Limb (tissue), 2 donors: ENCODE measurements at regions not wholly inside any gene's neighbourhood (a gene's known extent, or its start where the extent isn't known, plus 50 kb on each side); places are given as distances from the start of the nearest gene placed in this dataset.

ENCODE experiments used
- DNase-seq, 2 donors: peaks; one replicate each; pipeline ENCODE4 v3.0.0-alpha.2; 2016; ENCODE audit errors: extremely low spot score in 2 of 2

GRCh38 chr14:105842105-105842504, 315.7 kb downstream of the TMEM121 start:
- no peak for DNase-seq

- no peak for DNase-seq
Measured at GRCh38 chr14:105843444-105844046, 317.2 kb downstream of the TMEM121 start.

GRCh38 chr14:105844047-105844630, 317.8 kb downstream of the TMEM121 start:
- peak in 1 of 2 donors; percentile 13 for DNase-seq

- DNase-seq: peak in 1 of 2 donors; percentile 11
Measured at GRCh38 chr14:105844810-105845724, 318.7 kb downstream of the TMEM121 start.

GRCh38 chr14:105845725-105846309, 319.4 kb downstream of the TMEM121 start:
- DNase-seq: peak in 1 of 2 donors; percentile 14

GRCh38 chr14:105846312-105846711, 319.9 kb downstream of the TMEM121 start:
- DNase-seq: no peak

GRCh38 chr14:105847400-105847799, 321.0 kb downstream of the TMEM121 start:
- no peak for DNase-seq

GRCh38 chr14:105848570-105848969, 322.2 kb downstream of the TMEM121 start:
- DNase-seq: peak in 1 of 2 donors; percentile 11

- no peak for DNase-seq
Measured at GRCh38 chr14:105849933-105850626, 323.7 kb downstream of the TMEM121 start.

- no peak for DNase-seq
Measured at GRCh38 chr14:105850853-105851581, 324.6 kb downstream of the TMEM121 start.

GRCh38 chr14:105851716-105852377, 325.5 kb downstream of the TMEM121 start:
- no peak for DNase-seq

- DNase-seq: peak in 1 of 2 donors; percentile 17
Measured at GRCh38 chr14:105852378-105853088, 326.1 kb downstream of the TMEM121 start.

- no peak for DNase-seq
Measured at GRCh38 chr14:105853089-105853906, 326.9 kb downstream of the TMEM121 start.

- DNase-seq: no peak
Measured at GRCh38 chr14:105853907-105854599, 327.7 kb downstream of the TMEM121 start.

GRCh38 chr14:105854600-105855245, 328.3 kb downstream of the TMEM121 start:
- peak in 1 of 2 donors; percentile 16 for DNase-seq

- peak in 1 of 2 donors; percentile 12 for DNase-seq
Measured at GRCh38 chr14:105855246-105855892, 329.0 kb downstream of the TMEM121 start.
